ENCODE measurements at regions not wholly inside any gene's neighbourhood (a gene's known extent, or its start where the extent isn't known, plus 50 kb on each side); places are given as distances from the start of the nearest gene placed in this dataset.

GRCh38 chr10:107701943-107702342, 537.4 kb upstream of the SORCS1 start:
- H3K27ac ChIP-seq (ENCODE audit: low read depth in 1 of 2, low read length in 2 of 2), result no peak overlapping the region
- no peaks in the 10 kb centered on the region for H3K36me3 ChIP-seq (ENCODE audit: control insufficient read depth in 1 of 2, insufficient read depth in 2 of 2, low read length in 1 of 2)
- intact Hi-C loops (cut with DNase I), result no loop called here
- H3K9me3 ChIP-seq (ENCODE audit: control insufficient read depth, low read length), result peaks cover under 1% of the 10 kb centered on the region
- H3K4me1 ChIP-seq (ENCODE audit: control insufficient read depth in 1 of 2, insufficient read depth in 2 of 2, low read length in 2 of 2), result no peaks in the 10 kb centered on the region
- peaks cover 0 to 1% of the 10 kb centered on the region in 2 donors for H3K27me3 ChIP-seq (ENCODE audit: control insufficient read depth in 1 of 2, insufficient read depth in 2 of 2, low read length in 1 of 2)
- DNase-seq, result no peak
- ATAC-seq (ENCODE audit: low FRiP score), result no peak
- H3K4me3 ChIP-seq (ENCODE audit: low read length in 2 of 2), result no peak overlapping the region

- 78 to 90% methylated on average over 1 of the region's 1 CpG for WGBS, 2 donors
- H3K36me3 ChIP-seq (ENCODE audit: control insufficient read depth in 1 of 2, insufficient read depth in 2 of 2, low read length in 1 of 2), result no peaks in the 10 kb centered on the region
- ATAC-seq (ENCODE audit: low FRiP score), result no peak
- H3K9me3 ChIP-seq (ENCODE audit: control insufficient read depth, low read length), result peaks cover 2% of the 10 kb centered on the region
- H3K4me3 ChIP-seq (ENCODE audit: low read length in 2 of 2), result no peak overlapping the region
- DNase-seq, result no peak
- intact Hi-C loops (cut with DNase I), result no loop called here
- H3K27ac ChIP-seq (ENCODE audit: low read depth in 1 of 2, low read length in 2 of 2), result no peak overlapping the region
- H3K4me1 ChIP-seq (ENCODE audit: control insufficient read depth in 1 of 2, insufficient read depth in 2 of 2, low read length in 2 of 2), result no peaks in the 10 kb centered on the region
- H3K27me3 ChIP-seq (ENCODE audit: control insufficient read depth in 1 of 2, insufficient read depth in 2 of 2, low read length in 1 of 2), result no peaks in the 10 kb centered on the region
These were observed 527.6 kb upstream of the SORCS1 start for GRCh38 chr10:107692072-107692471.

- 56 to 66% methylated on average over 2 of the region's 2 CpGs for WGBS, 2 donors
- no peaks in the 10 kb centered on the region for H3K27me3 ChIP-seq (ENCODE audit: control insufficient read depth in 1 of 2, insufficient read depth in 2 of 2, low read length in 1 of 2)
- ATAC-seq (ENCODE audit: low FRiP score) (no peak), DNase-seq (no peak)
- no peak overlapping the region for H3K27ac ChIP-seq (ENCODE audit: low read depth in 1 of 2, low read length in 2 of 2)
- H3K36me3 ChIP-seq (ENCODE audit: control insufficient read depth in 1 of 2, insufficient read depth in 2 of 2, low read length in 1 of 2), result no peaks in the 10 kb centered on the region
- no peaks in the 10 kb centered on the region for H3K9me3 ChIP-seq (ENCODE audit: control insufficient read depth, low read length)
- intact Hi-C loops (cut with DNase I), result no loop called here
- H3K4me1 ChIP-seq (ENCODE audit: control insufficient read depth in 1 of 2, insufficient read depth in 2 of 2, low read length in 2 of 2), result no peaks in the 10 kb centered on the region
- H3K4me3 ChIP-seq (ENCODE audit: low read length in 2 of 2), result no peak overlapping the region
These were observed 524.8 kb upstream of the SORCS1 start for GRCh38 chr10:107689323-107689722.

- H3K36me3 ChIP-seq (ENCODE audit: control insufficient read depth in 1 of 2, insufficient read depth in 2 of 2, low read length in 1 of 2), result no peaks in the 10 kb centered on the region
- intact Hi-C loops (cut with DNase I), result no loop called here
These were observed 523.2 kb upstream of the SORCS1 start for GRCh38 chr10:107687701-107688100.

GRCh38 chr10:107686095-107686494, 521.6 kb upstream of the SORCS1 start:
- H3K36me3 ChIP-seq (ENCODE audit: control insufficient read depth in 1 of 2, insufficient read depth in 2 of 2, low read length in 1 of 2), result no peaks in the 10 kb centered on the region
- DNase-seq (peak in 1 of 2 donors; percentile 66), ATAC-seq (ENCODE audit: low FRiP score) (no peak)
- H3K4me3 ChIP-seq (ENCODE audit: low read length in 2 of 2), result no peak overlapping the region
- WGBS, 2 donors, result 77 to 81% methylated on average over 3 of the region's 3 CpGs
- intact Hi-C loops (cut with DNase I), result no loop called here
- H3K4me1 ChIP-seq (ENCODE audit: control insufficient read depth in 1 of 2, insufficient read depth in 2 of 2, low read length in 2 of 2), result no peaks in the 10 kb centered on the region
- no peaks in the 10 kb centered on the region for H3K9me3 ChIP-seq (ENCODE audit: control insufficient read depth, low read length)
- H3K27ac ChIP-seq (ENCODE audit: low read depth in 1 of 2, low read length in 2 of 2), result no peak overlapping the region
- no peaks in the 10 kb centered on the region for H3K27me3 ChIP-seq (ENCODE audit: control insufficient read depth in 1 of 2, insufficient read depth in 2 of 2, low read length in 1 of 2)

More at GRCh38 chr10:107687701-107688100, 523.2 kb upstream of the SORCS1 start:
- Histone ChIP-seq H3K27me3 (ENCODE audit: control insufficient read depth in 1 of 2, insufficient read depth in 2 of 2, low read length in 1 of 2) (no peaks in the 10 kb centered on the region), H3K4me1 (ENCODE audit: control insufficient read depth in 1 of 2, insufficient read depth in 2 of 2, low read length in 2 of 2) (no peaks in the 10 kb centered on the region), H3K9me3 (ENCODE audit: control insufficient read depth, low read length) (no peaks in the 10 kb centered on the region), H3K4me3 (ENCODE audit: low read length in 2 of 2) (no peak overlapping the region), H3K27ac (ENCODE audit: low read depth in 1 of 2, low read length in 2 of 2) (no peak overlapping the region)
- whole genome bisulfite sequencing, 2 donors, result 83 to 95% methylated on average over 2 of the region's 2 CpGs
- no peak for DNase-seq
- ATAC-seq (ENCODE audit: low FRiP score), result no peak

- intact Hi-C loops (cut with DNase I), result no loop called here
- H3K36me3 ChIP-seq (ENCODE audit: control insufficient read depth in 1 of 2, insufficient read depth in 2 of 2, low read length in 1 of 2), result no peaks in the 10 kb centered on the region
- no peaks in the 10 kb centered on the region for H3K4me1 ChIP-seq (ENCODE audit: control insufficient read depth in 1 of 2, insufficient read depth in 2 of 2, low read length in 2 of 2)
- H3K9me3 ChIP-seq (ENCODE audit: control insufficient read depth, low read length), result no peaks in the 10 kb centered on the region
- H3K27me3 ChIP-seq (ENCODE audit: control insufficient read depth in 1 of 2, insufficient read depth in 2 of 2, low read length in 1 of 2), result no peaks in the 10 kb centered on the region
- no peak overlapping the region for H3K27ac ChIP-seq (ENCODE audit: low read depth in 1 of 2, low read length in 2 of 2)
- ATAC-seq (ENCODE audit: low FRiP score), result no peak
- no peak overlapping the region for H3K4me3 ChIP-seq (ENCODE audit: low read length in 2 of 2)
- no peak for DNase-seq
These were observed 507.5 kb upstream of the SORCS1 start for GRCh38 chr10:107671960-107672359.

GRCh38 chr10:107666214-107666613, 501.7 kb upstream of the SORCS1 start:
- H3K4me3 ChIP-seq (ENCODE audit: low read length in 2 of 2), result no peak overlapping the region
- intact Hi-C loops (cut with DNase I), result no loop called here
- H3K27ac ChIP-seq (ENCODE audit: low read depth in 1 of 2, low read length in 2 of 2), result no peak overlapping the region
- H3K36me3 ChIP-seq (ENCODE audit: control insufficient read depth in 1 of 2, insufficient read depth in 2 of 2, low read length in 1 of 2), result no peaks in the 10 kb centered on the region
- peaks cover 1% of the 10 kb centered on the region for H3K9me3 ChIP-seq (ENCODE audit: control insufficient read depth, low read length)
- DNase-seq (no peak), ATAC-seq (ENCODE audit: low FRiP score) (no peak)
- no peaks in the 10 kb centered on the region for H3K4me1 ChIP-seq (ENCODE audit: control insufficient read depth in 1 of 2, insufficient read depth in 2 of 2, low read length in 2 of 2)
- H3K27me3 ChIP-seq (ENCODE audit: control insufficient read depth in 1 of 2, insufficient read depth in 2 of 2, low read length in 1 of 2), result no peaks in the 10 kb centered on the region
- 54 to 58% methylated on average over 5 of the region's 5 CpGs for WGBS, 2 donors

GRCh38 chr10:107665459-107665858, 501.0 kb upstream of the SORCS1 start:
- no peak overlapping the region for H3K4me3 ChIP-seq (ENCODE audit: low read length in 2 of 2)
- no peaks in the 10 kb centered on the region for H3K36me3 ChIP-seq (ENCODE audit: control insufficient read depth in 1 of 2, insufficient read depth in 2 of 2, low read length in 1 of 2)
- intact Hi-C loops (cut with DNase I), result no loop called here
- WGBS, 2 donors, result 75 to 83% methylated on average over 4 of the region's 4 CpGs
- DNase-seq, result no peak
- H3K4me1 ChIP-seq (ENCODE audit: control insufficient read depth in 1 of 2, insufficient read depth in 2 of 2, low read length in 2 of 2), result no peaks in the 10 kb centered on the region
- peaks cover 1% of the 10 kb centered on the region for H3K9me3 ChIP-seq (ENCODE audit: control insufficient read depth, low read length)
- no peak for ATAC-seq (ENCODE audit: low FRiP score)
- H3K27me3 ChIP-seq (ENCODE audit: control insufficient read depth in 1 of 2, insufficient read depth in 2 of 2, low read length in 1 of 2), result no peaks in the 10 kb centered on the region
- H3K27ac ChIP-seq (ENCODE audit: low read depth in 1 of 2, low read length in 2 of 2), result no peak overlapping the region

- 51 to 52% methylated on average over 3 of the region's 3 CpGs for WGBS, 2 donors
- ATAC-seq (ENCODE audit: low FRiP score) (no peak), DNase-seq (no peak)
- H3K9me3 ChIP-seq (ENCODE audit: control insufficient read depth, low read length), result peaks cover 1% of the 10 kb centered on the region
- H3K36me3 ChIP-seq (ENCODE audit: control insufficient read depth in 1 of 2, insufficient read depth in 2 of 2, low read length in 1 of 2), result no peaks in the 10 kb centered on the region
- no peak overlapping the region for H3K4me3 ChIP-seq (ENCODE audit: low read length in 2 of 2)
- H3K27me3 ChIP-seq (ENCODE audit: control insufficient read depth in 1 of 2, insufficient read depth in 2 of 2, low read length in 1 of 2), result peaks cover 0 to 3% of the 10 kb centered on the region in 2 donors
- no peaks in the 10 kb centered on the region for H3K4me1 ChIP-seq (ENCODE audit: control insufficient read depth in 1 of 2, insufficient read depth in 2 of 2, low read length in 2 of 2)
- no peak overlapping the region for H3K27ac ChIP-seq (ENCODE audit: low read depth in 1 of 2, low read length in 2 of 2)
- intact Hi-C loops (cut with DNase I), result no loop called here
These were observed 493.3 kb upstream of the SORCS1 start for GRCh38 chr10:107657851-107658250.
